Lung (tissue), 11 donors: ENCODE measurements at regions not wholly inside any gene's neighbourhood (a gene's known extent, or its start where the extent isn't known, plus 50 kb on each side); places are given as distances from the start of the nearest gene placed in this dataset.

Experiments
- ATAC-seq: fragments of 200-7000 bp; cut with Tn5 transposase; one replicate; pipeline ENCODE4 v1.9.1; 2020; ENCODE audit warnings: moderate number of reproducible peaks; ENCODE audit not compliant: insufficient read depth, low FRiP score
- DNase-seq, 3 donors: peaks; one replicate each; pipeline ENCODE4 v3.0.0-alpha.2; 2013 to 2017
- H3K27ac ChIP-seq, 2 donors: one replicate each; pipeline ENCODE4 v1.5.1; 2013; ENCODE audit warnings: mild to moderate bottlenecking in 2 of 2, moderate library complexity in 2 of 2, control low read depth in 1 of 2, inconsistent platforms in 1 of 2, low read depth in 1 of 2, low read length in 1 of 2
- H3K27me3 ChIP-seq, 3 donors: one replicate each; pipeline ENCODE4 v1.5.1; 2013; ENCODE audit warnings: low read length in 2 of 3; ENCODE audit not compliant: control insufficient read depth in 3 of 3, insufficient read depth in 3 of 3
- H3K36me3 ChIP-seq, 4 donors: one replicate each; pipeline ENCODE4 v1.5.1; 2013; ENCODE audit warnings: low read length in 4 of 4, mild to moderate bottlenecking in 1 of 4, moderate library complexity in 1 of 4; ENCODE audit not compliant: control insufficient read depth in 4 of 4, insufficient read depth in 4 of 4
- H3K4me1 ChIP-seq, 5 donors: one replicate each; pipeline ENCODE4 v1.5.1; 2013; ENCODE audit warnings: low read length in 5 of 5, mild to moderate bottlenecking in 2 of 5, moderate library complexity in 1 of 5; ENCODE audit not compliant: control insufficient read depth in 5 of 5, insufficient read depth in 5 of 5
- H3K4me3 ChIP-seq: one replicate; pipeline ENCODE4 v1.5.1; 2013; ENCODE audit warnings: mild to moderate bottlenecking, control low read depth, moderate library complexity
- H3K9ac ChIP-seq, 2 donors: one replicate each; pipeline ENCODE4 v1.5.1; 2013; ENCODE audit warnings: low read length in 2 of 2, control low read depth in 1 of 2; ENCODE audit not compliant: insufficient read depth in 1 of 2
- H3K9me3 ChIP-seq, 4 donors: one replicate each; pipeline ENCODE4 v1.5.1; 2013; ENCODE audit warnings: low read length in 3 of 4, mild to moderate bottlenecking in 1 of 4, moderate library complexity in 1 of 4; ENCODE audit not compliant: control insufficient read depth in 4 of 4, insufficient read depth in 3 of 4
- CTCF ChIP-seq: IDR thresholded peaks from 2 replicates; pipeline ENCODE4 v1.5.1; 2012; ENCODE audit warnings: mild to moderate bottlenecking; ENCODE audit errors: control extremely low read depth, extremely low read depth
- WGBS, 2 donors: extraction: QIAGEN DNeasy Blood & Tissue Kit; methylation state at CpG; one replicate each; pipeline ENCODE4 v1.1.7; 2013; 5-methylcytosine and 5-hydroxymethylcytosine counted together
- donor health status: control.
- donor health status: control.
- donor health status: Bipolar disorder and iron deficiency.
- donor health status: healthy.
- donor health status: DM: yes; HTN: yes; CAD: no.

GRCh38 chr13:63287926-63288325 is 1872.3 kb upstream of the PCDH20 start:
- Histone ChIP-seq H3K36me3 (no peaks in the 10 kb centered on the region), H3K9me3 (peaks cover 0 to 4% (median 0%) of the 10 kb centered on the region in 4 donors), H3K27me3 (no peaks in the 10 kb centered on the region), H3K4me1 (no peaks in the 10 kb centered on the region), H3K9ac (no peak overlapping the region), H3K27ac (no peak overlapping the region), H3K4me3 (no peak overlapping the region)
- TF ChIP-seq CTCF = no peak
- 96 to 100% methylated on average over 1 of the region's 1 CpG for WGBS, 2 donors
- ATAC-seq = no peak
- no peak for DNase-seq

- Histone ChIP-seq H3K4me3 (no peak overlapping the region), H3K9me3 (peaks cover 0 to 4% (median 0%) of the 10 kb centered on the region in 4 donors), H3K36me3 (no peaks in the 10 kb centered on the region), H3K4me1 (no peaks in the 10 kb centered on the region), H3K9ac (no peak overlapping the region), H3K27me3 (no peaks in the 10 kb centered on the region), H3K27ac (no peak overlapping the region)
- DNase-seq (no peak), ATAC-seq (no peak)
- no peak for TF ChIP-seq CTCF
- 71 to 94% methylated on average over 1 of the region's 1 CpG for WGBS, 2 donors
Observed at GRCh38 chr13:63285426-63285825, 1869.8 kb upstream of the PCDH20 start.

GRCh38 chr13:63279136-63279535 is 1863.5 kb upstream of the PCDH20 start:
- ATAC-seq = no peak
- Histone ChIP-seq H3K4me3 (no peak overlapping the region), H3K27ac (no peak overlapping the region), H3K9ac (no peak overlapping the region), H3K4me1 (no peaks in the 10 kb centered on the region), H3K9me3 (peaks cover 0 to 4% (median 0%) of the 10 kb centered on the region in 4 donors), H3K36me3 (no peaks in the 10 kb centered on the region), H3K27me3 (no peaks in the 10 kb centered on the region)
- 84 to 85% methylated on average over 2 of the region's 2 CpGs for WGBS, 2 donors
- TF ChIP-seq CTCF = no peak
- DNase-seq = no peak

GRCh38 chr13:63274772-63275171 is 1859.1 kb upstream of the PCDH20 start:
- DNase-seq = no peak
- TF ChIP-seq CTCF = no peak
- no peaks in the 10 kb centered on the region for H3K36me3 ChIP-seq
- no peaks in the 10 kb centered on the region for H3K4me1 ChIP-seq
- no peak overlapping the region for H3K27ac ChIP-seq
- no peaks in the 10 kb centered on the region for H3K27me3 ChIP-seq
- H3K4me3 ChIP-seq = no peak overlapping the region
- peaks cover 0 to 4% (median under 1%) of the 10 kb centered on the region in 4 donors for H3K9me3 ChIP-seq
- WGBS, 2 donors = 81 to 83% methylated on average over 1 of the region's 1 CpG
- H3K9ac ChIP-seq = no peak overlapping the region
- ATAC-seq = no peak
